Endometrium (tissue), 2 donors: ENCODE measurements at regions not wholly inside any gene's neighbourhood (a gene's known extent, or its start where the extent isn't known, plus 50 kb on each side); places are given as distances from the start of the nearest gene placed in this dataset.

Experiments
- FAIRE-seq: peaks from 2 replicates; lab custom pipeline; 2012; peaks lifted over from hg19 to GRCh38; lab: Jason Lieb, UNC
- donor health status: control.
- donor health status: control.

DNA sequence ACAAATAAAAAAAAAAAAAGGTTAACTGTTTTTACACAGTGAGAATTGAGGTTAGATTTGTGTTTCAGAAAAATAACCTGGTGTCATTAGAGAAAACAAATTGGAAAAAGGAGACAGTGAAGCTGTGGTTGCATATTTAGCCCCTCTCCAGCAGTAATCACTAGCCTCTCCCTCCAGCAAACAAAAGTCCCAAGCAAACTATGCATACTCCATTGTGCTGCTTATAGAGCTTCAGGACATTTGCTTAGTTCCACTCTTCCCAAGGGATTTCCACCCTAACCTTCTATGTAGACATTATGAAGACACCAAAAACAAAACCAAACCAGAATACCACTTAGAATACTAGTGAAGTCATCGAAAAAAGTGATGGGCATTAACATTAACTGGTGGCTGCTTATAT lies 534.2 kb upstream of the CDH2 start:
- no peak for FAIRE-seq

DNA sequence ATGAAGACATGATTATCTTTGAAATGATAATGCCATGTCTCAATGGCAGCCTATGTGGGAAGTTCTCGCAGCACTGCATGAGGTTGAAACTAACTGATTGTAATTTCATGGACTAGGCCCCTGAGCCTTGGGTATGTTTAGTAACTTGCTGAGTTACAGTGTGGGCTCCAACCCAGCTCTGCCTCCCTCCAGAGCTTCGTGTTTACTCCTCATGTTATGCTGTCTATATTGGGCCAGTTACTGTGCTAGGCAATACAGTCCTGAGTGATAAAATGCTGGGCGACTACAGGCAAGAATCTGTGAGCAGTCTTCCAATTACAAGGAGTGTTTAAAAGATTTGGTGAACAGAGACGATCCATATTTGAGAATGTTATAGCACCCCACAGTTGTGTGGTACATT lies 530.1 kb upstream of the CDH2 start:
- FAIRE-seq: no peak

DNA sequence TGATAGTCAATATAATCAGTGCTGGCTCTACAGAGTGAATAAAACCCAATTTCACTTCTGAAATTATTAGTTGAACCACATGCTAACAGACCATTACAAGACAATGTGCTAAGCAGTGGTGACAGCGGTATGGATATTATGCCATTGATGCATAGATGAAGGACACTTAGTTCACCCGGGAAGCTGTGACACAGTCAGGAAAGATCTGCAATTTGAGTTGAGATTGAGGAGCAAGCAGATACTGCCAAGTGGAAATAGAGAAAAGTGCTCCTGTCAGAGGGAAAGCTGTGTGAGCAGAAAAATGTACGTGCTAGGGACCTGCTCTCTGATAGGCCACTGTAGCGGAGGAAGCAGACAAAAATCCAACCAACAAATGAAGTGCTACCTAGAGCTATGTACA lies 529.5 kb upstream of the CDH2 start:
- no peak for FAIRE-seq

DNA sequence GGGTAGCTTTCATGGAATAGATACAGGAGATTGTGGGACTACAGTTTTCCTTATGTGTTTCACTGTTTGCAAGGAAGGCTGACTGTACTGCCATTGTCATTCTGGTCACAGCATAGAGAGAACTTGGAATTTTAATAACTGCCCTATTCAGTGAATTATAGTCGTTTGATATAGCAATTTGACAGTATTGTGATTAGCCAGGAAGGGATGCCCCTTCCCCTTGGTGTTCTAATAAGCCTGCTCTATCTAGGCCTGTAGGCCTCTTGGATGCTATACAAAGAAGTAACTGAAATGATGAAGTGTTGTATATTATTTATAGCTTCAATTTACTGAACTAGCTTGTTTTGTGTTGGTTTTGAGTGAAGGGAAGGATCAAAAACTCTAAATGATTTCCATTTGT lies 528.6 kb upstream of the CDH2 start:
- FAIRE-seq: no peak

DNA sequence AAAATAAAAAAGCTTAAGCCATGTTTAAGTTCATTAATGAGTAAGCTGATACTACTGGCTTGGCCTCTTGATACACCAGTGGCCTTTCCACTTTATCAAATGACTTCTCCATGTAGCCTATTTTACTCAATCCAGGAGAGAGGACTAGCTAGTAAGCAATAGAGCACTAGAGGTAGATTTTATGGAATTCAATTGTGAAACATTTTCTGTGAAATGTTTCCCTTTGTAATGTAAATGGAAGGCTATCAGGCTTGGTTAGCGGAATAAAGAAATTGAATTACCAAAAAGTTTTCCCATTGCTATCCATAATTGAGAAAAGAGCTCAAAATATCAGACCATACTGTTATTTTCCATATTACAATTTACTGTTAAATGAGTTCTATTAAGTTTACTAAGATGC lies 515.4 kb upstream of the CDH2 start:
- FAIRE-seq: no peak

DNA sequence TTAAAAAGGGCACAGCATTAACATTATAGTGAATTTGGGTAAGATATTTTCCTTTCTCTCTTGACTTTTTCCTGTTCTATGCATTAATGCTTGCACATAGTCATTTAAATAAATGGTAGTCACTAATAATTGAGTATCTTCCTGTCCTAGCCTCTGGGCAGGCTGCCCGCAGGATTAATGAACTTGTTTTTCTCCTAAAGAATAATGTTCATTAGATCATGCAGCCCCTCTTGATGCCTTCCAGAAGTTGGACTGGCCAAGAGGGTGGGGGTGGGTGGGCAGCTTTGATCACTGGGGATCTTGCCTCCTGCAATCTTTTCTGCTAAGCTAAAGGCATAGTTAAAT lies 514.5 kb upstream of the CDH2 start:
- no peak for FAIRE-seq

DNA sequence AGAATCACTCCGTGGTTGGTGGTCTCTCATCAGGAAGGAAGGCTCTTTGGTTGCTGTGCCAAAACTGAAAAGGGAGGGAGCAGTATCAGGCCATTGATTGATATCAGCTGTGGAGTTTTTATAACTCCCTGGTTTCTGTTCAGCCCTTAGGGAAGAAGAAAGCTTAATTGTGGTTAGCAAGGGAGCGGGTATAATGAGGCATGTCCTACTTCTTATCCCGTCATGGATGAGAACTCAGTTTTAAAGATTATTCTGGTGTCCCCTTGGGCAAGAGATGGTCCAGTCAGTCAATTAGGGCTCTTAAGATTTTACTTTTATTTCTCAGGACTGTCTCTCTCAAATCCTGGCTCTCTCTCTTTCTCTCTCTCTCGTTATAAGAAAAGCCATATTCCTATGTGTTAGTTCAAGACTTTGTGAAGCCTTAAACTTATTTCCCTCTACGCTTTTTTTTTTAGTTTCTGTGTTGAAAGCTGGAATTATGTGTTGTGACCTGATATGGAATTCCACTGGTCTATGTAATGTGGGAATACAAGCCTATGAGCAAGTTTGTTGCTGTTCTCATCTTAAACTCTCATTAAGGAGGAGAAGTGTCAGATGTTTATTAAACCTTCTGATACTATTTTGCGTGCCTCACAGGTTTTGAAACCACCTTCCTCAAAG lies 514.0 kb upstream of the CDH2 start:
- FAIRE-seq: no peak

DNA sequence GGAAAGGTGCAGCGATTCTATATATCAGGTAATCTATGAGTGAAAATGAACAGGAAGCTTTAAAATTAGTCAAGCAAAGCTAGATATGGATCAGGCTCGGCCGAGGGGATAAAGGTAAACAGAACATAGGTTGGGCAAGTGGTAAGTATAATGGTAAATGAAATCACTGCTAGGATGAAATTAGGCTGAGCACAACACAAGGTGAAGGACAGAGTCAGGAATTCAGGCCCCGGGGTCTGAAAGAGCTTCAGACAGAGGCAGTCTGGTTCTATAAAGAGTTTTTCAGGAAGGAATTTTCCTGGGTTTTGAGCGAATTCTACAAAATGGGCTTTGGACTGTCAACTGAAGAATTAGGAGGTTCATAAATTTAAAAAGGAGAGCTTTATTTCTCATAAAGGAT lies 513.2 kb upstream of the CDH2 start:
- FAIRE-seq: no peak

DNA sequence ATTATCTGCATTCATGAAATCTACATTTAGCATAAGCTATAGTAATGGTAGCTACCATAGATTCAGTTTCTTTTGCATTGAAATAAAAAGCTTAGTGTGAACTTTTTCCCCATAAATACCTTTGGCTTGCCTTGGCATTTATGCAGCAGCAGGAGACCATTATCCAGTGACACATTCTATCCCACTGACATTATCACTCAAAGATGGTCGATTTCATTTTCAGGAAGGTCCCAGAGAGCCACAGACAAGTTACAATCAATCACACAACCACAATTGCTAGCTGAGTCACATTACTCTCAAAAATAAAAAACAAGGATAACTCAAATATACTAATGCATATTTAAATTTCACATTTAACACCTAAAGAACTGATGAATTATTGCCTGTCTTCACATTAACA lies 512.7 kb upstream of the CDH2 start:
- FAIRE-seq: no peak

DNA sequence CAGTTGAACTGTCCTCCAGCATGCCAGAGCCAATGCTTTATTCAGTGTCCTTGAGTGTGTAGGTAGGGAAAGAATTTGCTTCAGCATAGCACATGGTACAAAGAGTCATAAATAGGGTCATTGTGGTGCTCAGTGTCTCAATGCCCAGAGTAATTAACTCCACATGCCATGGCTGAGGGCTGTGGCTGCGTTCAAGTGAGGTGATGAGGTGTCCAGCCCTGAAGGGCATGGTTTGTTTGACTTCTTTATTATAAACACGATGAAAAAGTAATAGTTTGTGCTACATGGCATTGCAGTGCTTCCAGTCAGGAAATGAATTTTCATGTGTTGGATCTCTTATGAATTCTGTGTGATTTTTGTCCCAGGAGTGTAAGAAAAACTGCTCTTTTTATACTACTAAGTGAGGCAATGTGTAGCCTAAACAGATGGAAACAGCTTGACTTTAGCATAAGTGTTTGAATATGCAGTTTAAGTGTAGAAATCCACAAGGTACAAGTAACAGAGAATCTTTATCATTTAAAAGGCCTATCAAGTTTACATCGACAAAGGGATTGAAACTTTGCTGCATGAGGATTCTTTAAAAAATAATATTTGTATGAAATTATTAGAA lies 507.9 kb upstream of the CDH2 start:
- FAIRE-seq: no peak

DNA sequence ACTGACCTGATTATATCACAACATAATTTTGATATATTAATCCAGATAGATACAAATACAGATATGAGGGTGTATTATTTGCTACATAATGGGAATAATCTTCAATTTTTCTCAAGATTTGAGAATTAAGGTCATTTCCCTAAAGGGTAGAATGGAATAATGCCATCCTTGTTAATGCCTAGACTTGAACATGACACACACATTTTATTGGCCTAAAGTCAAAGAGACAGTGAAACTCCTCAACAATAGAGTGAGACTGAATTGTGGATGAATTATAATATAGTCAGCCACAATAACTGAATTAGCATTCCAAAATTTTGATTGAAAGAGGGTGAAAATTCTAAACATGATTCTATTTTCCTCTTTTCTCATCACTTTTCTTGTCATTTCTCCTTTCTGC lies 506.0 kb upstream of the CDH2 start:
- FAIRE-seq: no peak

DNA sequence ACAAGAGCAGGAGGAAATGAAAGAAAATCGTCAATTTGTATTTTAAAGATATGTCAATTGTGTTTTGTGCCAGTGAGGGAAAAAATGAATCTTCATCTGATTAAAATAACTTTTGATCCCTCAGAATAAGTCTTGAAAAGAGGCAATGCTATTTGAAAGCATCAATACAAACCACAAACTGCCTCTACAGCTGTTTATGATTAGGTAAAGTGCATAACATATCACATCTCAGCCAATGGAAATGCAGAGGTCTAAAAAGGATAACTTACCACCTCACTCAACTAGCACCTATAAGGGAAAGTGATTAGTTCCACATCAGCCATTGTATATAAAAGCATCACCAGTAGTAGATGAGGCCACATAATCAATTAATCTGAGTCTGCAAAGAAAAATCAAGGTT lies 492.2 kb upstream of the CDH2 start:
- FAIRE-seq: no peak

DNA sequence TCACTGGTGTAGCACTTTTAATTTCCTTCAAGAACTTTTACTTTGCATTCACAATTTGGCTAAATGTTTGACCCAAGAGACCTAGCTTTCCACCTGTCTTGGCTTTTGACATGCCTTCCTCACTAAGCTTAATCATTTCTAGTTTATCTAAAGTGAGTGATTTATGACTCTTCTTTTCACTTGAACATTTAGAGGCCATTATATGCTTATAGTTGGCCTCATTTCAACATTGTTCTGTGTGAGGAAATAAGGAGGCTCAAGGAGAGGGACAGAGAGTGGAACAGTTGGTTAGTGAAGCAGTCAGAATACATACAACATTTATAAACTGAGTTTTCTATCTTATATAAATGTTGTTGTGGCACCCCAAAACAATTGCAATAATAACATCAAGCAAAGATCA lies 489.3 kb upstream of the CDH2 start:
- no peak for FAIRE-seq

DNA sequence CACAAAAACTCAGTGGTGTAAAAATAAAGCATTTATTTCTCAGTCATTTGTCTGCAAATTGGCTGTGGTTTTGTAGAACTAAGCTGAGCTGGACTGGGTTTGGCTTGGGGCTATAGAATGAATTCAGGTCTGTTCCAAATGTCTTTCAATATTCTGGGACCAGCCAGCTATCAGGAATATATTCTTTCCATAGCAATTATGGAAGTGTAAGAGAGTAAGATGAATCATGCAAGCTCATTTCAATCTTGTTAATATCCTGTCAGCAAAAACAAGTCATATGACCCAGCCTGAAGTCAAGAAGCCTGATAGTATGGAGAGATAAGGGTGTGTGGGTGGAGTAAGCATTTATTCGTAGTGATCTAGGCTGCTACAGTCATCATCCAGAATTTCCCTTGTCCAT lies 481.0 kb upstream of the CDH2 start:
- FAIRE-seq: no peak

DNA sequence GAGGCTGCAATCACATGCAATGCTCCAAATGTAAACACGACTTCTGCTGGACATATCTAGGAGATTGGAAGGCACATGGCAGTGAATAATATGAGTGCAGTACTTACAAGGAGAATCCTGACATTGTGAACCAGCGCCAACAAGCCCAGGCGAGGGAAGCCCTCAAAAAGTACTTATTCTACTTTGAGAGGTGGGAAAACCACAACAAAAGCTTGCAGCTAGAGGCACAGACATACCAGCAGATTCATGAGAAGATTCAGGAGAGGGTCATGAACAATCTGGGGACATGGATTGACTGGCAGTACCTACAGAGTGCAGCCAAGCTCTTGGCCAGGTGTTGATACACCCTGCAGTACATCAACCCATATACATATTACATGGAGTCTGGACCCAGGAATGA lies 475.7 kb upstream of the CDH2 start:
- FAIRE-seq: no peak

DNA sequence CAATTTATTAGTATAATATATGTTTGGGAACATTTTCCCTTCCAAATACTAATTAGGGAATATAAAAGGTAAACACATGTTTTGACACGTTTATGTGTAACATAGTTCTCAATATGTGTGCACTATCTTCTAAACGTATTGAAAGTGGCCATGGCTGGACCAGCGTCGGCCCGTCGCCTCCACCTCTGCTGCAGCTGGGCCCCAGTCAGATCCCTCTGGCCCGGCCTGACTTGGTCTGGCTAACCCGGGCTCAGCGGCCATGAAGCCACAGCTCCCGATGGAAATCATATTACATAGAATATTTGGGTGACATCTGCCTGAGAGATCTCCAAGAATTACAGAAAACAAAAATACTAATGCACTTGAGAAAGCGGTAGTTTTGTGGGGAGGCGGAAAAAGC lies 474.4 kb upstream of the CDH2 start:
- no peak for FAIRE-seq

DNA sequence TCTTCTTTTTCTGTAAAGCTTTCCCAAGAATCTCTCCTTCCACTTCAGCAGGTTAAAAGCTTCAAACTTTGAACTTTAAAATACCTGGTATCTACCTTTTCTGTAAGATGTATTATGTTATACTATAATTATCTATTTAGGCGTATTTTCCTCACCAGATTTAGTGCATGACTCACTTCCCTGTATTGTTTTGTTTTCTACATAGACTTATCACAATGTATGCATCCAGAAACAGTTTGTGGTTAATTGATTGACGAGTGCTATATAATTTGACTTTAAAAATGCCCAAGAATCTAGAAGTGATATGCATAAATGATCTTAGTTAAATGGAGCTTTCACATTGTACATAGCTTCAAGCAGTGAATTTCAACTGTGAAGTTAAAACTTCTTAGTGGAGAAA lies 473.9 kb upstream of the CDH2 start:
- FAIRE-seq: no peak

DNA sequence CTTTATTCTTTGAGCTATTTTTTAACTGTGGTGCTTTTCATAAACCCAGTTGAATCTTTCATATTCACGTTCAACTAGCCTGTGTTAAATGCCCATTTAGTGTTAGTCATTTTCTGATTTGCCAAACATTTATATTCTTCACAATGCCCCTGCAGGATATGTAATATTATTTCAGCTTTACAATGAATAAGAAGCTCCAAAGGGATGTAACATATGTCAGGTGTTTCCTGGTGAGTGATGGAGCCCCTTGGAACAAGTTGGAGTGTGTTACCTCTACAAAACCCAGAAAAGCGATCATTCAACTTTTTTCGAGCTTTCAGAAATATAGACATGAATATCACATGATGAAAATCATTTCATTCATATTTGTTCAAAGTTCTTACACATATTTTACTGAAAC lies 471.0 kb upstream of the CDH2 start:
- FAIRE-seq: no peak

DNA sequence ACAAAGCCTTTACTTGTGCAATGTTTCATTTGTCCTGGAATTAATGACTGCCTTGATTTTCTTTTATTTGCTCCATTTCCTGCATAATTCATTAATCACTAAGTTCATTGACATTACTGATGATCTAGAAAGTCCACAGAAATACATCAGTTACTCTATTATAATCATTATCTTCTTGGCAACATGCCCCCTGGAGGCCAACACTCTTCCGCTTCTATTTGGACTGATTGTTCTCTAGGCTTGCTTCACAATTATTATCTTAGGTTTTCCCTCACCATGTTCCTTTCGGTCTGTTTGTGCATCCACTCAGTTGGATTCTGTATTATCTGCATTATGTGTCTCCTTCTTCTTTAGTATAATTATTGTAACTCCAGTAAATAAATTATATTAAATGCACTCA lies 461.0 kb upstream of the CDH2 start:
- no peak for FAIRE-seq

DNA sequence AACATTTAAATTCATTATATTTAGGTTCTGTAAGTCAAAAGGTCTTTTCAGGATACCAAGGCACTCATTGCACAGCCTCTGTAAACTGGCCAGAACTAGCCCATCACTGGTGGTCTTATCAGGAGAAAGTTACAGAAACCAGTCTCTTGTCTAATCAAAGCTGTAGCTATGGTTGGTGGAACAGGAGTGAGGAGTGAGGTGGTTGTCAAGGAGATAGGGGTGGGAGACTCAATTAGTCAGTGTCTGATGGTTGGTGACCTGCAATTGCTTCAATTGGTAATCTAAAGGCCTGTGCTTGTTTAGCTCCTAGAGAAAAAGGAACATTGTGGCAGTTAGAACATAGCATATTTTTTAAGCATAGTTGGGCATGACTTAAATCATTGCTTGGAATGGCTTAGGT lies 458.6 kb upstream of the CDH2 start:
- no peak for FAIRE-seq

DNA sequence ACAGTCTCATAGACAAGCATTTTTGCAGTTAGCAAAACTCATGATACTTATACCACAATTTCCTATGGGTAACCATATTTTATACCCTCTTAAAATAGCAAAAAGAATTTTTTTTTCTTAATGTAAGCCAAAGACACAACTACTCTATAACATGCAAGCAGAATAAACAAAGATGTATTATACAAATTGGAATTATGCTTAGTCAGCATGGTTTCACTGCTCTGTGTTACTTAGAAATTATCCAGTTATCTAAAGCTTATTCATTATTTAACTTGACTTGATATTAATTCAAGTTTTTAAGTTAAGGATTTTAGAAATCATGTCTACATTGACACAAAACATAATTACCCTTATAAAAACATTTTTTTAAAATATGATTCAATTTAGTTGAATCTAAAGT lies 449.8 kb upstream of the CDH2 start:
- peak; percentile 85 for FAIRE-seq

DNA sequence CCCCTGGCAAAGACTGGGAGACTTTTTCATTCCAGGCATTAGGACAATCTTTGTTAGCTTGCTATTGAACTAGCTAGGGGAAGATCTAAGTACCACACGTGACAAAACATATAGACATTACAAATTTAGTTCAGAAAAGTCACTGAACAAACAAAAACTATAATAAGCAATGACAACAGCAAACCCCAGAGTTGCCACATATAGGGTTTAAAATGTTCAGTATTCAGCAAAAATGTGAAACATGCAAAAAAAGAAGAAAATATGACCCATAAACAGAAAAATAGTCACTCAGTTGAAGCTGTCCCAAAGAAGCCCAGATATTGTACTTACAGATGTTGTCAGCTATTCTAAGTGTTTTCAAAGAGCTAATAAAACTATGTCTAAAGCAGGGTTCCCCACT lies 431.1 kb upstream of the CDH2 start:
- FAIRE-seq: no peak

DNA sequence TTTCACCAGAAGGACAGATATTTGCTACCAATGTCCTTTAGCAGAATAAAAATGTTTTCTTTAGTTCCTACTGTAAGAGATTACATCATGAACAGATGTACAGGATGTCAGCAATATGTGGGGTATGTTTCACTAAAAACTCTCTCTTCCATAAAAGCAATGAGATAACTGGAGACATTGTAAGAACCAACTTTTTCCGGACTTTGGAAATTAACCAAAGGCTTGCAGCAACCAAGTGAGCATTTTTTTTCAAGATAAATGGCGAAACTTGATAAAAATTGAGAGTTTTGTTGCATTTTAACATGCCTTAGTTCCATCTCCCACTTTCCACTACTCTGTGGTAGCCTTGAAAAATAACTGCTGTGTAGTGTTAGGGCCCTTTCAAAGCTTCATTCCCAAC lies 429.8 kb upstream of the CDH2 start:
- FAIRE-seq: no peak

DNA sequence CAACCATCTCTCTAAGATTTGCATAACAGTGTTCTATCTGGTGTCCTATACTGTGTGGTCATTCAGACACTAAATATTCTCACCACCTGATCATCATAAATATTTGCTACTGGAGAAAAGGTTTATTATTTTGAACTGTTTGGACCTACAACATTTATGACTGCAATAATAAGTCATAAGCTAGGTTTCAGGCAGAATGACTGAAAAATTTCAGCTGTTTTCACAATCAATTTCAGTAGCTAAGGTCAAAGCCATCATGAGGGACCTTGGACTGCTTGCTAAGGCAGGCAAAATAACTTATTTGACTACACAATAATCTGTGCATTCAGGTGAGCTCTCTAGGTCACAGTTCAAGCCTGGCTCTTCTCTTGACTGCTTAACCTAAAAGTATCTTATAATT lies 425.5 kb upstream of the CDH2 start:
- no peak for FAIRE-seq

DNA sequence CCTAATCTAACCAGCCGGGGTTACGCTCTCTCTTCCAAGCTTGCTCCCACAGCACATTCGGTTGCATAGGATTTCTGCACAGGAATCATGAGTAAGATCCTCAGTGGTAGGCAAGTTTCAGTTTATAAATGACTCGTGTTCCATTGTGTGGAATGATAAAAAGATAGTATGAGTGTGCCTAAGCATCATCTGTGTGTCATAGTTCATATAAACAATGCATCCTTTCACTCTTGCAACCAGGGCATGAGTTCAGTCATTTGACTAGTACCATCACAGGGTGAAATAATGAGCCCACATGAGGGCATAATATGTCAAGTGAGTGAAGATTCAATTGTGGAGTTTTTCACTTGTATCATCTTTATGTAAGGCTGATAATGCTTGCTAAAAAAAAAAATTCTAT lies 417.1 kb upstream of the CDH2 start:
- no peak for FAIRE-seq
